ENCODE measurements at regions not wholly inside any gene's neighbourhood (a gene's known extent, or its start where the extent isn't known, plus 50 kb on each side); places are given as distances from the start of the nearest gene placed in this dataset.

DNA sequence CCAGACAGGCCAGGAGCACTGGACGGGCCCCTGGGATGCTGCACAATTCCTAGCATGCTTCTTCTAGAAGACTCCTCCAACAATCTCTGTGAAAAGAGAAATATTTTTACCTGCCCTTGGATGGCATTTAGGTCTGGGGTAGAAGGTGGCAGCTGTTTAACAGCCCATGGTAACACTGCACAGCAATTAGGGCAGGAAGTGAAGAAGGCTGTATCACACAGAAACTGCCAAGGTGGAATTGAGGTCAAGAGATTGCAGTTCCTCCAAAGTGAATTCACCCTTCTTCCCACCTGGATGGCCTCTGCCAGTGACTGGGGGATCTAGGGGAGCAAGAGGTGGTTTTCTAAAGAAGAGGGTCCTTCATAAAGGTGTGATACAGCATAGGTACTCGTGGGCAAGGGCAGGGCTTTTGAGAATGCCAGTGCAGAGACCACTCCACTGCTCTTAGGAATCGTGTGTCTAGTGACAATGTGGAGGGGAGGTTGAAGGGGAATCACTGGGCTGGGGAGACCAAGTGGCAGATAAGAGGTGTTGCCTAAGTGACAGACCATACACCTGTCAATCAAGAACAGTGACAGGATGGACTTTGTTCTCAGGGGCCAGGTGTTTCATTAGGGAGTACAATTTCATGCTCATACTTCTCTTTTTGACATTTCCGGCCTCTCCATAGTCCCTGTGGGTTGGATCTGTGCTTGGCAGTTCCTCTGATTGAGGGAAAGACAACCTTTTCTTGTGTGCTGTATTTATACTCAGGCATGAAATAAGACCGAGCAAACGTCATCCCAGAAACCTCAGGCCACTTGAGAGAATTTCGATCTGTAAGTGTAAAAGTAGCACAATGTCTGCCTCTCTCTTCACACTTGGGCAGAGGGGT is 83.5 kb upstream of the BCL6 start (continued):
- TF ChIP-seq, protein P1, sequence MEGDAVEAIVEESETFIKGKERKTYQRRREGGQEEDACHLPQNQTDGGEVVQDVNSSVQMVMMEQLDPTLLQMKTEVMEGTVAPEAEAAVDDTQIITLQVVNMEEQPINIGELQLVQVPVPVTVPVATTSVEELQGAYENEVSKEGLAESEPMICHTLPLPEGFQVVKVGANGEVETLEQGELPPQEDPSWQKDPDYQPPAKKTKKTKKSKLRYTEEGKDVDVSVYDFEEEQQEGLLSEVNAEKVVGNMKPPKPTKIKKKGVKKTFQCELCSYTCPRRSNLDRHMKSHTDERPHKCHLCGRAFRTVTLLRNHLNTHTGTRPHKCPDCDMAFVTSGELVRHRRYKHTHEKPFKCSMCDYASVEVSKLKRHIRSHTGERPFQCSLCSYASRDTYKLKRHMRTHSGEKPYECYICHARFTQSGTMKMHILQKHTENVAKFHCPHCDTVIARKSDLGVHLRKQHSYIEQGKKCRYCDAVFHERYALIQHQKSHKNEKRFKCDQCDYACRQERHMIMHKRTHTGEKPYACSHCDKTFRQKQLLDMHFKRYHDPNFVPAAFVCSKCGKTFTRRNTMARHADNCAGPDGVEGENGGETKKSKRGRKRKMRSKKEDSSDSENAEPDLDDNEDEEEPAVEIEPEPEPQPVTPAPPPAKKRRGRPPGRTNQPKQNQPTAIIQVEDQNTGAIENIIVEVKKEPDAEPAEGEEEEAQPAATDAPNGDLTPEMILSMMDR (IDR thresholded peaks at IDR 0.05), result no peak
- TF ChIP-seq, protein P2, sequence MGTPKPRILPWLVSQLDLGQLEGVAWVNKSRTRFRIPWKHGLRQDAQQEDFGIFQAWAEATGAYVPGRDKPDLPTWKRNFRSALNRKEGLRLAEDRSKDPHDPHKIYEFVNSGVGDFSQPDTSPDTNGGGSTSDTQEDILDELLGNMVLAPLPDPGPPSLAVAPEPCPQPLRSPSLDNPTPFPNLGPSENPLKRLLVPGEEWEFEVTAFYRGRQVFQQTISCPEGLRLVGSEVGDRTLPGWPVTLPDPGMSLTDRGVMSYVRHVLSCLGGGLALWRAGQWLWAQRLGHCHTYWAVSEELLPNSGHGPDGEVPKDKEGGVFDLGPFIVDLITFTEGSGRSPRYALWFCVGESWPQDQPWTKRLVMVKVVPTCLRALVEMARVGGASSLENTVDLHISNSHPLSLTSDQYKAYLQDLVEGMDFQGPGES (IDR thresholded peaks at IDR 0.05; ENCODE audit: low read depth, low read length), result no peak
- TF ChIP-seq, protein P3, sequence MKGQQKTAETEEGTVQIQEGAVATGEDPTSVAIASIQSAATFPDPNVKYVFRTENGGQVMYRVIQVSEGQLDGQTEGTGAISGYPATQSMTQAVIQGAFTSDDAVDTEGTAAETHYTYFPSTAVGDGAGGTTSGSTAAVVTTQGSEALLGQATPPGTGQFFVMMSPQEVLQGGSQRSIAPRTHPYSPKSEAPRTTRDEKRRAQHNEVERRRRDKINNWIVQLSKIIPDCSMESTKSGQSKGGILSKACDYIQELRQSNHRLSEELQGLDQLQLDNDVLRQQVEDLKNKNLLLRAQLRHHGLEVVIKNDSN (IDR thresholded peaks at IDR 0.05; ENCODE audit: borderline replicate concordance, low read depth), result no peak
- no peak for TF ChIP-seq EP300 (IDR thresholded peaks at IDR 0.05; ENCODE audit: borderline replicate concordance in 1 of 2, low read depth in 1 of 2, low read length in 1 of 2)

DNA sequence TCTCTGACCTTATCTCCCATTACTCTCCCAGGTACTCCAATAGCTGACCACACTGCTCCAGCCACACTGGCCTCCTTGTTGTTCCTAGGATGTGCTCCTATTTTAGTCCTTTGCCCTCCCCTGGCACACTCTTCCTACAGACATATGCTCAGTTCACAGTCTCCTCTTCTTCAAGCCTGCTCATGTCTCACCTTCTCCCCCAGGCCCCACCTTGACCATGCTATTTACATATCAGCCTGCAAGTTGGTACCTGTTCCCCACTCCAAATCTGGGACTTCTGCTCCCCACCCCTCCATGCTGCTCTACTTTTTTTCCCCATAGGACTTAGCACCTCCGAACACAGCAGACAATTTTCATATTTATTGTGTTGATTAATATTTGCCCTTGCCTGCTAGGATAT is 84.9 kb upstream of the BCL6 start:
- H4K20me1 ChIP-seq (ENCODE audit: insufficient read depth), result no peaks in the 10 kb centered on the region
- H2AFZ ChIP-seq (ENCODE audit: low read depth), result no peak overlapping the region
- 62% methylated on average over 1 of the region's 1 CpG for WGBS (ENCODE audit: low lambda C conversion rate)
- H3K27ac ChIP-seq (ENCODE audit: low read depth in 2 of 2, low read length in 1 of 2), result no peak overlapping the region
- CTCF ChIA-PET, result no interaction called here
- H3K4me3 ChIP-seq (ENCODE audit: low read depth in 2 of 2, low read length in 1 of 2), result no peak overlapping the region
- no peaks in the 10 kb centered on the region for H3F3A ChIP-seq (replicated peaks; ENCODE audit: insufficient read depth)
- no peaks in the 10 kb centered on the region for H3K27me3 ChIP-seq (ENCODE audit: insufficient read depth)
- H3K36me3 ChIP-seq (replicated peaks in 1 of 2; ENCODE audit: control insufficient read depth in 1 of 2, insufficient read depth in 2 of 2, low read length in 1 of 2), result no peaks in the 10 kb centered on the region
- H3K4me1 ChIP-seq (ENCODE audit: control insufficient read depth in 1 of 2, insufficient read depth in 2 of 2, low read depth in 1 of 2, low read length in 1 of 2), result no peaks in the 10 kb centered on the region
- POLR2A ChIA-PET, result no interaction called here
- H3K9me2 ChIP-seq, result no peaks in the 10 kb centered on the region
- no peaks in the 10 kb centered on the region for H3K9me3 ChIP-seq
- no peak overlapping the region for H3K4me2 ChIP-seq
- no peak overlapping the region for H3K9ac ChIP-seq
- TF ChIP-seq, protein P4, sequence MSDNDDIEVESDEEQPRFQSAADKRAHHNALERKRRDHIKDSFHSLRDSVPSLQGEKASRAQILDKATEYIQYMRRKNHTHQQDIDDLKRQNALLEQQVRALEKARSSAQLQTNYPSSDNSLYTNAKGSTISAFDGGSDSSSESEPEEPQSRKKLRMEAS (IDR thresholded peaks at IDR 0.05; ENCODE audit: low read depth), result no peak
- TF ChIP-seq JUND (IDR thresholded peaks at IDR 0.05) (no peak), MEF2A (IDR thresholded peaks at IDR 0.05; ENCODE audit: borderline replicate concordance, low read depth) (no peak), GABPA (IDR thresholded peaks at IDR 0.05; ENCODE audit: low read depth) (no peak), POLR2AphosphoS5 (IDR thresholded peaks at IDR 0.05; ENCODE audit: low read depth, low read length) (no peak)
- TF ChIP-seq, protein P5, sequence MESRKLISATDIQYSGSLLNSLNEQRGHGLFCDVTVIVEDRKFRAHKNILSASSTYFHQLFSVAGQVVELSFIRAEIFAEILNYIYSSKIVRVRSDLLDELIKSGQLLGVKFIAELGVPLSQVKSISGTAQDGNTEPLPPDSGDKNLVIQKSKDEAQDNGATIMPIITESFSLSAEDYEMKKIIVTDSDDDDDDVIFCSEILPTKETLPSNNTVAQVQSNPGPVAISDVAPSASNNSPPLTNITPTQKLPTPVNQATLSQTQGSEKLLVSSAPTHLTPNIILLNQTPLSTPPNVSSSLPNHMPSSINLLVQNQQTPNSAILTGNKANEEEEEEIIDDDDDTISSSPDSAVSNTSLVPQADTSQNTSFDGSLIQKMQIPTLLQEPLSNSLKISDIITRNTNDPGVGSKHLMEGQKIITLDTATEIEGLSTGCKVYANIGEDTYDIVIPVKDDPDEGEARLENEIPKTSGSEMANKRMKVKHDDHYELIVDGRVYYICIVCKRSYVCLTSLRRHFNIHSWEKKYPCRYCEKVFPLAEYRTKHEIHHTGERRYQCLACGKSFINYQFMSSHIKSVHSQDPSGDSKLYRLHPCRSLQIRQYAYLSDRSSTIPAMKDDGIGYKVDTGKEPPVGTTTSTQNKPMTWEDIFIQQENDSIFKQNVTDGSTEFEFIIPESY (IDR thresholded peaks at IDR 0.05; ENCODE audit: borderline replicate concordance, low read depth), result no peak
- DNase-seq, result no peak
- H3K79me2 ChIP-seq (ENCODE audit: insufficient read depth), result no peaks in the 10 kb centered on the region

Measured in SK-N-SH (cell line).